Uterus (tissue), 3 donors: ENCODE measurements at regions not wholly inside any gene's neighbourhood (a gene's known extent, or its start where the extent isn't known, plus 50 kb on each side); places are given as distances from the start of the nearest gene placed in this dataset.
"Not testable (repeated sequence)": the region's sequence is repeated elsewhere in the genome, so short reads cannot be mapped to it uniquely, and the experiment has no call there.

Source experiments
- DNase-seq, 2 donors: peaks; one replicate each; pipeline ENCODE4 v3.0.0-alpha.2; 2019 to 2020
- H3K27ac ChIP-seq, 2 donors: fragments of 200-600 bp; sonication (generic); 1 replicate in 1 of 2; 2 replicates in 1 of 2; pipeline ENCODE4 v1.5.1; 2016 to 2018
- H3K27me3 ChIP-seq, 2 donors: fragments of 200-600 bp; sonication (generic); one replicate each; pipeline ENCODE4 v1.5.1; 2018 to 2019; ENCODE audit warnings: control low read depth in 1 of 2
- H3K36me3 ChIP-seq, 2 donors: fragments of 200-600 bp; sonication (generic); one replicate each; pipeline ENCODE4 v1.5.1; 2019; ENCODE audit warnings: control low read depth in 1 of 2
- H3K4me1 ChIP-seq, 2 donors: fragments of 200-600 bp; sonication (generic); one replicate each; pipeline ENCODE4 v1.5.1; 2018 to 2019; ENCODE audit warnings: control low read depth in 1 of 2
- H3K4me3 ChIP-seq, 2 donors: fragments of 200-600 bp; sonication (generic); 1 replicate in 1 of 2; 2 replicates in 1 of 2; pipeline ENCODE4 v1.5.1; 2018 to 2019; ENCODE audit warnings: mild to moderate bottlenecking in 1 of 2
- H3K9me3 ChIP-seq, 2 donors: fragments of 200-600 bp; sonication (generic); one replicate each; pipeline ENCODE4 v1.5.1; 2019; ENCODE audit warnings: control low read depth in 1 of 2
- CTCF ChIP-seq, 4 experiments: fragments of 200-600 bp in 2 of 4; fragments of 450-650 bp in 2 of 4; sonication (generic) in 2 of 4; IDR thresholded peaks; one replicate each; pipeline ENCODE4 v1.5.1; 2016 to 2019; ENCODE audit warnings: antibody characterized with exemption in 4 of 4, mild to moderate bottlenecking in 2 of 4, moderate library complexity in 1 of 4
- POLR2A ChIP-seq, 2 donors: fragments of 450-650 bp; IDR thresholded peaks; one replicate each; pipeline ENCODE4 v1.6.1; 2016; ENCODE audit warnings: antibody characterized with exemption in 2 of 2, mild to moderate bottlenecking in 1 of 2, moderate library complexity in 1 of 2
- intact Hi-C: fragments of 100-400 bp; cut with DNase I; formaldehyde crosslinking; loops from one replicate; pipeline ENCODE4 v1.15.1; 2023; ENCODE audit warnings: low total_unique reads
- donor health status: DM: yes; HTN: yes; CAD: no.

- H3K27me3 ChIP-seq = no peaks in the 10 kb centered on the region
- DNase-seq = no peak
- no peak overlapping the region for H3K27ac ChIP-seq
- H3K4me3 ChIP-seq = no peak overlapping the region
- no peaks in the 10 kb centered on the region for H3K9me3 ChIP-seq
- intact Hi-C loops = no loop called here
- H3K36me3 ChIP-seq = no peaks in the 10 kb centered on the region
- TF ChIP-seq POLR2A (IDR thresholded peaks at IDR 0.05) (no peak), CTCF (IDR thresholded peaks at IDR 0.05) (no peak)
- H3K4me1 ChIP-seq = no peaks in the 10 kb centered on the region
Observed at GRCh38 chr20:53676987-53677386, 83.3 kb upstream of the ZNF217 start.

DNA sequence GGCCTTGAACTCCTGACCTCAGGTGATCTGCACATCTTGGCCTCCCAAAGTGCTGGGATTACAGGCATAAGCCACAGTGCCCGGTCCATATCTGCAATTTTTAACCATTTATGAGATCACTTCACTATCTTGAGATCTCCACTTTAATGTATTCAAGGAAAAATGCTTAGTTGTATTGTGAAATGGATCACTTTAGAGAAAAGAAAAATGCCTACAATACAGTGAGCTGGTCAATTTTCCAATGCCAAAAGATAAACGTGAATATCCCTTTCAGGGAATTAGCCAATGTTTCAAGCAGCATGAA lies 82.8 kb upstream of the ZNF217 start:
- Histone ChIP-seq H3K27ac (no peak overlapping the region), H3K4me3 (no peak overlapping the region)

GRCh38 chr20:53672484-53673129 lies 79.0 kb upstream of the ZNF217 start:
- H3K9me3 ChIP-seq = no peaks in the 10 kb centered on the region
- no peak for DNase-seq
- H3K4me3 ChIP-seq = no peak overlapping the region
- H3K27me3 ChIP-seq = no peaks in the 10 kb centered on the region
- no peak overlapping the region for H3K27ac ChIP-seq
- H3K36me3 ChIP-seq = no peaks in the 10 kb centered on the region
- intact Hi-C loops = no loop called here
- no peak for TF ChIP-seq CTCF (IDR thresholded peaks at IDR 0.05)
- no peak for TF ChIP-seq POLR2A (IDR thresholded peaks at IDR 0.05)
- H3K4me1 ChIP-seq = no peaks in the 10 kb centered on the region

More for the DNA sequence above, 82.8 kb upstream of the ZNF217 start:
- Histone ChIP-seq H3K36me3 (no peaks in the 10 kb centered on the region), H3K9me3 (no peaks in the 10 kb centered on the region), H3K4me1 (no peaks in the 10 kb centered on the region), H3K27me3 (no peaks in the 10 kb centered on the region)
- TF ChIP-seq CTCF (IDR thresholded peaks at IDR 0.05) = no peak
- TF ChIP-seq POLR2A (IDR thresholded peaks at IDR 0.05) = no peak
- intact Hi-C loops = no loop called here
- no peak for DNase-seq

- H3K27me3 ChIP-seq = no peaks in the 10 kb centered on the region
- H3K4me1 ChIP-seq = no peaks in the 10 kb centered on the region
- H3K36me3 ChIP-seq = no peaks in the 10 kb centered on the region
- no peaks in the 10 kb centered on the region for H3K9me3 ChIP-seq
- H3K4me3 ChIP-seq = no peak overlapping the region
- no peak for DNase-seq
- H3K27ac ChIP-seq = no peak overlapping the region
- intact Hi-C loops = no loop called here
- TF ChIP-seq CTCF (IDR thresholded peaks at IDR 0.05) (no peak), POLR2A (IDR thresholded peaks at IDR 0.05) (no peak)
Observed at GRCh38 chr20:53671370-53671769, 77.7 kb upstream of the ZNF217 start.

DNA sequence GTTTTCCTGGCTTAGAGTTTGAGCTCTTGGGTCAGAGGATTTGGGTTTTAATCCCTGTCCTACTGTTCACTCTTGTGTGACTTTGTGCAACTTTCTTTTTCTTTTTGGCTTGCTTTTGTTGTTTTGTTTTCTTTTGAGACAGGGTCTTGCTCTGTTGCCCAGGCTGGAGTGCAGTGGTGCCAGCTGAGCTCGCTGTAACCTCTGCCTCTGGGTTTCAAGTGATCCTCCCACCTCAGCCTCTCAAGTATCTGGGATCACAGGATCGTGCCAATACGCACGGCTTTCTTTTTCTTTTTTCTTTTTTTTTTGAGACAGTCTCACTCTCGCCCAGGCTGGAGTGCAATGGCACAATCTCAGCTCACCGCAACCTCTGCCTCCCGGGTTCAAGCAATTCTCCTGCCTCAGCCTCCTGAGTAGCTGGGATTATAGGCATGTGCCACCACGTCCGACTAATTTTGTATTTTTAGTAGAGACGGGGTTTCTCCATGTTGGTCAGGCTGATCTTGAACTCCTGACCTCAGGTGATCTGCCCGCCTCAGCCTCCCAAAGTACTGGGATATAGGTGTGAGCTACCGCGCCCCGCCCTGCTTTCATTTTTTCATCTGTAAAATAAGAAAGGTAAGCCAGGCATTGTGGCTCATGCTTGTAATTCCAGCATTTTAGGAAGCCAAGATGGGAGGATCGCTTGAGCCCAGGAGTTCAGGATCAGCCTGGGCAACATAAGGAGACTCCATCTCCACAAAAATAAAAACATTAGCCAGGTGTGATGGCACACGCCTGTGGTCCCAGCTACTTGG lies 76.1 kb upstream of the ZNF217 start:
- H3K36me3 ChIP-seq, H3K4me1 ChIP-seq, H3K27ac ChIP-seq, H3K9me3 ChIP-seq, H3K4me3 ChIP-seq, H3K27me3 ChIP-seq, DNase-seq, intact Hi-C loops: not testable (repeated sequence)
